HG02852 (cell line): ENCODE measurements at regions not wholly inside any gene's neighbourhood (a gene's known extent, or its start where the extent isn't known, plus 50 kb on each side); places are given as distances from the start of the nearest gene placed in this dataset.

Experiments used
- ATAC-seq: cut with Tn5 transposase; IDR thresholded peaks from one replicate; pipeline ENCODE4 v1.9.1; 2021; ENCODE audit warnings: mild to moderate bottlenecking, moderate library complexity; ENCODE audit not compliant: unreplicated experiment

GRCh38 chr14:54342806-54343205 lies 54.0 kb upstream of the CDKN3 start:
- no peak for ATAC-seq

DNA sequence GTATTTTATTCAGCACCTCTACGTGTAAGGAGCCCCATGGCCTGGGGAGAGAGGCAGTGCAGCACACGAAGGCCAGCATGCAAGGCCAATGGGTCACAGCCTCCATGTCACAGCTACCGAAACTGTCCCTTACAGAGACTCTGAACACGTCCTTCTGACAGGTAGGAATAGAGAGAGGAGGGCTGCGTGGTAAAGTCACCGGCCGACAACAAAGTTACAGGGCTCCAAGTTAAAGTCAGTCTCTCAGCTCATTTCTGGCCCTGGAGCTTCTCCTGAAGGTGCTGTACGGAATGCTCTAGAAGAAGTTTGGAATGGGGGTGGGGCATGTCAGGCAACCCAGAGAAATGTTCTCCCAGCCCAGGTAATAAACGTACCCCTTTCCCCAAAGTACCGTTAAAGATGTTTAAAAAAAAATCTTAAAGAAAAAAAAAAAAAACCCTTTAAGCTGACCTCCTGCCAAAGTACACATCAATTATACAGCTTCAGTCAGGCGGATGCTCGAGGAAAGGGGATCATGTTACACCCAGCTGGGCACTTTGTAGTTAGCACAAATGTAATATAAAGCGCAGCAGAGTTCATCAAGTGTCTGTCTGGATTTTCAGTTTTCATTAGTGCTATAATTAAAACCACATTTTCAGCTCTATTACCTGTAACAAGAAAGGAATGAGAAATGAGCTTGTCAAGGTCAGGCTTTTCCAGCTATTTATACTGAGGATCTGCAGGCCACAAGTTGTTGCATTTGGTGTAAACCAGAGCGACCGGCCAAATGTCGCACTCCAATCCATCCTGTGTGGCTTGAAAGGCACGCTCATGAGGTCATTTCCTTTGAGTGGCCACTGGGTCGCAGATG lies 53.3 kb upstream of the CDKN3 start:
- ATAC-seq, result no peak

GRCh38 chr14:54344445-54344844 lies 52.4 kb upstream of the CDKN3 start:
- ATAC-seq, result peak; percentile 84

DNA sequence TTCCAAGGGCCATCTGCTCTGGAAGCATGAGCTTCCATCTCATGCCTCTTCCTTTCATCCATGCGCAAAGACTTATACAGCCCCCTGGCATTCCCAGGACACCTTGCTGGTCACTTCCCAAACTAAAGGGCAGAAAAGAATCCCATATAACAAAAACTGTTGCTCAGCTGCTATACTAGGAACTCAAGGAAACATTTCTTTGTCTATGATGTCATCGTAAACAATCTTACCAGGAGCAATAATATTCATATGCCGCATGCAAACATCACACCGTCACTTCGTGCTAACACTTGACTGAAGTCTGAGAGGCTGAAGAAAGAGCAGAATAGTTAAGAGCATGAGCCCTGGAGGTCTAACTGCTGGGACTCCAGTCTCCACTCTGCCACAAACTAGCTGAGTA lies 50.5 kb upstream of the CDKN3 start:
- ATAC-seq, result no peak
